A172 (cell line): ENCODE measurements at regions not wholly inside any gene's neighbourhood (a gene's known extent, or its start where the extent isn't known, plus 50 kb on each side); places are given as distances from the start of the nearest gene placed in this dataset.
A peak's percentile ranks its signal among the peaks of the same experiment; 100 is the strongest.
"Not testable (repeated sequence)": the region's sequence is repeated elsewhere in the genome, so short reads cannot be mapped to it uniquely, and the experiment has no call there.

Source experiments
- DNase-seq: peaks from one replicate; pipeline ENCODE4 v3.0.0-alpha.2; 2015; ENCODE audit warnings: low spot score

DNA sequence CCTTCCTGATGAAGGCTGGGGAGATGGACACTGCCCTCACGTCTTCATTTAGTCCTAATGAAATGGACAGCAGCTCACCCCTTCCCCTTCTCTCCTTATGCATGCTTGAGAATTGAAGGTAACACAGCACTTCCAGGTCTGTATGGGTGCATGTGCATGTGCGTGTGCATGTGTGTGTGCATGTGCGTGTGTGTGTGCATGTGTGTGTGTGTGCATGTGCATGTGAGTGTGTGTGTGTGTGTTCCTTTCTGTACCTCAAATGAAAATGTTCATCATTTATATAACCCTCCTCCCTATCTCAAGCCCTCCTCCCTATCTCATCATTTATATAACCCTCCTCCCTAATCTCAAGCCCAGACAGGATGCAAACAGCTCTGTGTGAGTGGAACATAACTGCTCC is 444.8 kb downstream of the MAT2B start:
- no peak for DNase-seq

DNA sequence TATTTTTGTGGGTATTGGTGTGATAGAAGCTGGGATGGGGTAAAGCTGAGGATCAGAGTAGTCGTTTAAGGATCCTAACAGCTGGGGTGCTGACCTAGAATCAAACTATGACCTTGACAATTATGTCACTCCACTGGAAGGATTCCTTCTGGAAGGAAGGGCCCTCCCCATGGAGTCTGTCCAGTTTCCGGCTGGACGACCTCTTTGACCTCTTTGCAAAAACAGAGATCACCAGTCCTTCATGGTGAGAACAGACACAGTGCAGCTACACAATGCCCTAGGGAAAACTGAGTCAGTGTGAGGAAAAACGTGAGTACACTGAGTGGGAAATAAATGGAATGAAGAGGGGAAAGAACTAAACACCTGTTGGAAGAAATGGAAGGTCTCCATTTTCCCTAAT is 445.6 kb downstream of the MAT2B start:
- DNase-seq, result no peak

DNA sequence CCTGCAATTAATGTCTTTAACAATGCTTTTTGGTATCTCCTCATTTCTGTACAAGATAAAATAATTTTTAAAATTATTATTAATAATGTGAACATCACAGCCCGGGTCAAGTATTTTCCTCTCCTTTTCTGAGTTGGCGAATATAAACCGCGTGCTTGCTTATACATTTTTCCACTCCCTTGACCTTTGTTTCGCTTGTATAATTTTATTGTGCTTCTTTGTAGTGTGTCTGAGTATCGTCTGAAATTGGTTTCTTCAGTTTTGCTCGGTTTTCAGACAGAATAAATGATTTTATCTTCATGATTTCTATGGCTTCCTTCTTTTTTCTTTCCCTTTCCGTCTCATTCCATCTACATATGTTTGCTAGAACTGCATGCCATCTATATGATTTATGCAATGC is 448.5 kb downstream of the MAT2B start:
- no peak for DNase-seq

DNA sequence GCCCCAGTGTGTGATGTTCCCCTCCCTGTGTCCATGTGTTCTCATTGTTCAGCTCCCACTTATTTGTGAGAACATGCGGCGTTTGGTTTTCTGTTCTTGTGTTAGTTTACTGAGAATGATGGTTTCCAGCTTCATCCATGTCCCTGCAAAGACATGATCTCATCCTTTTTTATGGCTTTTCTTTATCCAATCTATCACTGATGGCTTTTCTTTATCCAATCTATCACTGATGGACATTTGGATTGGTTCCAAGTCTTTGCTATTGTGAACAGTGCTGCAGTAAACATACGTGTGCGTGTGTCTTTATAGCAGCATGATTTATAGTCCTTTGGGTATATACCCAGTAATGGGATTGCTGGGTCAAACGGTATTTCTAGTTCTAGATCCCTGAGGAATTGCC is 455.8 kb downstream of the MAT2B start:
- not testable (repeated sequence) for DNase-seq

GRCh38 chr5:163963881-163964280 is 458.5 kb downstream of the MAT2B start:
- DNase-seq, result peak; percentile 4

- no peak for DNase-seq
Observed at GRCh38 chr5:163964671-163965070, 459.3 kb downstream of the MAT2B start.

GRCh38 chr5:163967268-163967667 is 461.8 kb downstream of the MAT2B start:
- DNase-seq, result no peak

- no peak for DNase-seq
Observed at GRCh38 chr5:163968651-163969050, 463.2 kb downstream of the MAT2B start.

GRCh38 chr5:163976696-163977095 is 471.3 kb downstream of the MAT2B start:
- no peak for DNase-seq

- no peak for DNase-seq
Observed at GRCh38 chr5:163978897-163979296, 473.5 kb downstream of the MAT2B start.

- no peak for DNase-seq
Observed at GRCh38 chr5:163988566-163988965, 483.1 kb downstream of the MAT2B start.

DNA sequence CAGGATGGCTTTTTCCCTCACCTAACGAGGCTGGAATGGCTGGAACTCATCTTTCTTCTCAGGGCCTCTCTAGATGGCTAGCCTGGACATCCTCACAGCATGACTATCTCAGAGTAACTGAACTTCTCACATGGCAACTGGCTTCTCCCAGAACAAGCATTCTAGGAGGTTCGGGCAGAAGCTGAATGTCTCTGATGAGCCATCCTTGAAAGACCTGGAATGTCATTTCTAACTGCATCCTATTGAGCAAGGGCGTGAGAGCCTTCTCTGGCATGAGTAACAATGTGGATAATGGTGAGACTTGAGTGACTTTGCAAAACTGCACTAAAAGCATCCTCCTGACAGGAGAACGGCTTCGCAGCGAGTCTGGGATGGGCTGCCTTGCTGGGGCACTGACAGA is 487.7 kb downstream of the MAT2B start:
- DNase-seq, result no peak

GRCh38 chr5:163995206-163995605 is 489.8 kb downstream of the MAT2B start:
- DNase-seq, result no peak

DNA sequence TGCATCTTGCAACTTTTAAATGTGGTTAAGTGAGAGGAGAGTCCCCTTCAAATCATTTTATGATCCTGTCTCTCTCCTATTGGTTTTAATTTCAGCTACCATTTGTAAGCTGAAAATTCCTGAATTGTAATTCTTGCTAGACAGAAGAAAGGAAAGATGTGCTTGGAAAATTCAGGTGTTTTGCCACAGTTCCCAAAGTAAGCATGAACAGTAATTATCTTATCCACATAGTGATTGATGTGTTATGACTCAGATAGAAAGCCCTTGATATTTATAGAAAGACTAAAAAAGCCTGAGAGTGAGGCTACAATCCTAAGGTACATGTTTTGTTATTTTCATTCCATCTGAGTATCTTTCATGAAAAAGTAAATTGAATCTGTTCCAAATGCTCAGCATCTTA is 492.5 kb downstream of the MAT2B start:
- DNase-seq, result peak; percentile 21

DNA sequence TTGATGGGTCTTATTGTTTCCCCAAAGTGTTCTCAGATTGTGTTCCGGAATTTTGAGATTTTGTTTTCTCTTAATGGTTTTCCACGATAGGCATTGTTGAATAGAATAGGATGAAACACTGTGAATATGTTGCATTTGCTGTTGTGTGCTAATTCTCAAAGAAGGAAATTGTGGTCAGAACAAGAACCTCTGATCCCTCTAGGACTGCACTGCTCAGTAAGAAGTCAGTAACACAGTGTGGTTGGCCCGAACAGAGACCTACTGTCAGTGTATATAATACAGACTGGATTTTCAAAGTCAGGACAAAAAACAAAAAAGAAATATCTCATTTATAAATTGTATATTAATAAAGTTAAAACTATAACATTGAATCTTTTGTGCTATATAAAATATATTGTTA is 494.8 kb downstream of the MAT2B start:
- DNase-seq, result no peak

GRCh38 chr5:164000819-164001218 is 495.4 kb downstream of the MAT2B start:
- DNase-seq, result peak; percentile 25

- DNase-seq, result no peak
Observed at GRCh38 chr5:164002214-164002613, 496.8 kb downstream of the MAT2B start.

DNA sequence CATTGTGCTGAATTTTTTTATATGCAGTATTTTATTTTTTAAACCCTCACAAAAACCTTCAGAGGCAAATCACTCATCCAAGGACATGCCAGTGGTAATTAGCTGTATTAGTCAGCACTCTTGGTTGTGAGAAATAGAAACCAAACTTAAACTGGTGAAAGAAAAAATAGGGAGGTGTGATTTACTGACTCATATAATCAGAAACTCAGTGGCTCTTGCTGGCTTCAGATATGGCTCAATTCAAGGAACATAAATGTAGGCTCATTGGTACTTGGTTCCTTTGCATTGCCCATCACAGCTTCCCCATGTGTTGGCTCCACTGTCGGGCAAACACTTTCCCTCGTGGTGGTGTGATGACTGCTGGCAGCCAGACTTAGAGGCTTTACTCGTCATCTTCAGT is 497.2 kb downstream of the MAT2B start:
- DNase-seq, result peak; percentile 58

GRCh38 chr5:164005071-164005470 is 499.7 kb downstream of the MAT2B start:
- DNase-seq, result no peak

DNA sequence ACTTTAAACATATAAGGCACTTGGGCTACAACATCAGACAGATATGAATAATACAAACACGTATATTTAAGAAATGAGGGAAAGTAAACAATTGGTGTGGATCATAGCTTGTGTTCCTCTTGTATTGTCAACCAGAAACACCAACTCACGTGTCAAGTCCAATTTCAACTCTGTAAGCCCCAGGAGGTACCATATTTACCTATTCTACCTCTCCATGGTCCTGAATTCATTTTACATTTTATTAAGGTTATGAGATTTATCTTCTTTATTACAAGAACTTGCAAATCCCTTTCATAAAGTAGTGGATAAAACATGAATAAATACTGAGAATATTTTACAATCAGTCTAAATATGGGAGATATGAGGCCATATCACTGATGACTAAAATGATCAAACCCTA is 501.6 kb downstream of the MAT2B start:
- DNase-seq, result no peak

- DNase-seq, result no peak
Observed at GRCh38 chr5:164009621-164010020, 504.2 kb downstream of the MAT2B start.

GRCh38 chr5:164010900-164011299 is 505.5 kb downstream of the MAT2B start:
- DNase-seq, result no peak

GRCh38 chr5:164012371-164012770 is 507.0 kb downstream of the MAT2B start:
- DNase-seq, result no peak

DNA sequence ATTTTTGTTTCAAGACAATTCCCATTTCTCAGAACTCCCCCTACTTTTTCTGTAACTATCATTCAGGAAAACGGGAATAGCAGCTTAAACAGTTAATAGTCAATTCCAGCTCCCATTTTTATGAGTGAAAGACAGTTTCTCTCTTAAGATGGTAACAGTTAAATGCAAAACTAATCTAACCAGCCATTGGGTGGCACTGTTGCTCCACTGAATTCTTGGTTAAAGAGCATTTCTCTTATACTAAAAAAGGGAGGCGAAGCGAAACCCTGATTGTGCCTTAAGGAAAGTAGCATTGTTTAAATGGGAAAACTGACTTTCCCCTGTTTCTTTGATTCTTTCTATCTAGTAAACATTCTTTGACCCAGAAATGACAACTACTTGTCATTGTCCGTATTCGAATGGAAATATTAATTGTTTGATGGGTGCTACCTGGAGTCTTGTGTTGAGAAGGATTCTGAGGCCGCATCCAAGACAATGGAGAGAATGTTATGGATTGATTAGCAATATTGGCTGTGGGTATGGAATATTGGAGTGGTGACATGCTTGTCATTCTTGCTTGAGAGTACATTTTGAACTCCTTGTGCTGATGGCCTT is 507.8 kb downstream of the MAT2B start:
- peak; percentile 85 for DNase-seq

- DNase-seq, result no peak
Observed at GRCh38 chr5:164020116-164020515, 514.7 kb downstream of the MAT2B start.
